BE2C (cell line): ENCODE measurements at regions not wholly inside any gene's neighbourhood (a gene's known extent, or its start where the extent isn't known, plus 50 kb on each side); places are given as distances from the start of the nearest gene placed in this dataset.

ENCODE experiments used
- DNase-seq: peaks from one replicate; pipeline ENCODE4 v3.0.0-alpha.2; 2020
- H3K27me3 ChIP-seq: fragments of 250-450 bp; sonication (Bioruptor Pico); 2 replicates; pipeline ENCODE4 v1.5.1; 2020; ENCODE audit warnings: mild to moderate bottlenecking
- H3K36me3 ChIP-seq: fragments of 250-450 bp; sonication (Bioruptor Pico); 2 replicates; pipeline ENCODE4 v1.5.1; 2020; ENCODE audit warnings: mild to moderate bottlenecking
- H3K4me1 ChIP-seq: fragments of 250-450 bp; sonication (Bioruptor Pico); 2 replicates; pipeline ENCODE4 v1.5.1; 2020
- H3K4me3 ChIP-seq: 2 replicates; pipeline ENCODE4 v1.5.1; 2011; ENCODE audit warnings: low read depth, low read length
- H3K9me3 ChIP-seq: fragments of 250-450 bp; sonication (Bioruptor Pico); 2 replicates; pipeline ENCODE4 v1.5.1; 2020
- CTCF ChIP-seq: IDR thresholded peaks from 2 replicates; pipeline ENCODE4 v1.5.1; 2012; ENCODE audit warnings: mild to moderate bottlenecking, low read depth, low read length

GRCh38 chr1:4571263-4571662, 83.1 kb upstream of the AJAP1 start:
- H3K27me3 ChIP-seq: no peaks in the 10 kb centered on the region
- H3K4me1 ChIP-seq: no peaks in the 10 kb centered on the region
- H3K36me3 ChIP-seq: no peaks in the 10 kb centered on the region
- no peaks in the 10 kb centered on the region for H3K9me3 ChIP-seq
- no peak for TF ChIP-seq CTCF
- no peak for DNase-seq
- H3K4me3 ChIP-seq: no peak overlapping the region

- H3K9me3 ChIP-seq: no peaks in the 10 kb centered on the region
- H3K4me1 ChIP-seq: no peaks in the 10 kb centered on the region
- H3K36me3 ChIP-seq: no peaks in the 10 kb centered on the region
- H3K27me3 ChIP-seq: no peaks in the 10 kb centered on the region
- TF ChIP-seq CTCF: no peak
- no peak overlapping the region for H3K4me3 ChIP-seq
- DNase-seq: no peak
These were observed 80.9 kb upstream of the AJAP1 start for GRCh38 chr1:4573526-4573925.

GRCh38 chr1:4581807-4582206, 72.6 kb upstream of the AJAP1 start:
- no peaks in the 10 kb centered on the region for H3K36me3 ChIP-seq
- H3K4me1 ChIP-seq: no peaks in the 10 kb centered on the region
- DNase-seq: no peak
- no peak for TF ChIP-seq CTCF
- H3K4me3 ChIP-seq: no peak overlapping the region
- H3K27me3 ChIP-seq: no peaks in the 10 kb centered on the region
- H3K9me3 ChIP-seq: no peaks in the 10 kb centered on the region

GRCh38 chr1:4584449-4584848, 70.0 kb upstream of the AJAP1 start:
- no peaks in the 10 kb centered on the region for H3K4me1 ChIP-seq
- no peaks in the 10 kb centered on the region for H3K36me3 ChIP-seq
- H3K9me3 ChIP-seq: no peaks in the 10 kb centered on the region
- DNase-seq: no peak
- no peak for TF ChIP-seq CTCF
- H3K4me3 ChIP-seq: no peak overlapping the region
- H3K27me3 ChIP-seq: no peaks in the 10 kb centered on the region

GRCh38 chr1:4585216-4585615, 69.2 kb upstream of the AJAP1 start:
- peak; percentile 12 for DNase-seq
- H3K36me3 ChIP-seq: no peaks in the 10 kb centered on the region
- no peaks in the 10 kb centered on the region for H3K9me3 ChIP-seq
- H3K27me3 ChIP-seq: no peaks in the 10 kb centered on the region
- no peaks in the 10 kb centered on the region for H3K4me1 ChIP-seq
- H3K4me3 ChIP-seq: no peak overlapping the region
- TF ChIP-seq CTCF: no peak; the same call in 1 of the 2 replicates

- no peak for DNase-seq
- H3K27me3 ChIP-seq: no peaks in the 10 kb centered on the region
- no peaks in the 10 kb centered on the region for H3K36me3 ChIP-seq
These were observed 68.7 kb upstream of the AJAP1 start for GRCh38 chr1:4585705-4586104.

More at GRCh38 chr1:4585705-4586104, 68.7 kb upstream of the AJAP1 start:
- H3K4me1 ChIP-seq: no peaks in the 10 kb centered on the region
- no peaks in the 10 kb centered on the region for H3K9me3 ChIP-seq
- no peak overlapping the region for H3K4me3 ChIP-seq
- no peak for TF ChIP-seq CTCF
